NCI-H2171 treated with DMSO at 0.1 percent for 48 hours (cell line): ENCODE measurements at regions not wholly inside any gene's neighbourhood (a gene's known extent, or its start where the extent isn't known, plus 50 kb on each side); places are given as distances from the start of the nearest gene placed in this dataset.

Experiments used
- DNase-seq: peaks from one replicate; lab custom pipeline; 2025; lab: John Stamatoyannopoulos, UW

GRCh38 chr9:129330711-129331492, 152.8 kb upstream of the IER5L start:
- DNase-seq, result no peak

GRCh38 chr9:129328355-129329042, 150.4 kb upstream of the IER5L start:
- no peak for DNase-seq

GRCh38 chr9:129327552-129328328, 149.7 kb upstream of the IER5L start:
- peak; percentile 31 for DNase-seq

DNA sequence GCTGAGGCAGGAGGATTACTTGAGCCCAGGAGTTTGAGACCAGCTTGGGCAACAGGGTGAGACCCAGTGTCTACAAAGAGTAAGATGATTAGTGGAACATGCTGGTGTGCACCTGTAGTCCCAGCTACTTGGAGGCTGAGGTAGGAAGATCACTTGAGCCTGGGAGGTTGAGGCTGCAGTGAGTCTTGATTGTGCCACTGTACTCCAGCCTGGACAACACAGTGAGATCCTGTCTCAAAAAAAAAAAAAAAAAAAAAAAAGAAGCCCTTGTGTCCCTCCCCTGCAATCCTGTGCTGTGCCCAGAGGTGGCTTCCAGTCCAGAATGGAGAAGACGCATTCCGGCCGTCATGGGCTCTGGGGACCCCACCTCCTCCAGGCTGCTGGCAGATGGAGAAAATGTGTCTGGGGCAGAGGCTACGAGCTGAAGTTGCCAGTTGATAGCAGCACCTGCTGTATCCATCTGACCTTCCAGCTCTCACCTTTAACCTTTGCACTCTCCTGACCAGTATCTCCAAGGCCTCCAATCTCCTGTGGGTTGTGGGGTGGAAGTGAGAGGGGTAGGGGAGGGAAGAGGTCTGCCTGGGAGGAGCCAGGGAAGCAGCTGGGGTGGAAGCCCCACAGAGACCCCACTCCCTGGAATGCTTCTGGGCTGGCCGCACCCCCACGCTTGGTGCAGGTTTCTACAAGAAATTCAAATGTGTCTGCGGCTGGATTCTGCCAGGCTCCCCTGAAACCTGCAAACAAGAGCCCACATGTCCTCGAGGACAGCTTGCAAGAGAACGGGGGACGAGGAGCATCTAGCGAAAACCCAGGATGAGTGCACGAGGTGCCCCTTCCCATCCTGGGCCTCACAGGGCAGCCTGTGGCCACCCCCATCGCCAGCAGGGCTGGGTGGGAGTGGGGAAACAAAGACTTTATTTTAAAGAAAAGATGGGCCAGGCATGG, 148.3 kb upstream of the IER5L start:
- no peak for DNase-seq

DNA sequence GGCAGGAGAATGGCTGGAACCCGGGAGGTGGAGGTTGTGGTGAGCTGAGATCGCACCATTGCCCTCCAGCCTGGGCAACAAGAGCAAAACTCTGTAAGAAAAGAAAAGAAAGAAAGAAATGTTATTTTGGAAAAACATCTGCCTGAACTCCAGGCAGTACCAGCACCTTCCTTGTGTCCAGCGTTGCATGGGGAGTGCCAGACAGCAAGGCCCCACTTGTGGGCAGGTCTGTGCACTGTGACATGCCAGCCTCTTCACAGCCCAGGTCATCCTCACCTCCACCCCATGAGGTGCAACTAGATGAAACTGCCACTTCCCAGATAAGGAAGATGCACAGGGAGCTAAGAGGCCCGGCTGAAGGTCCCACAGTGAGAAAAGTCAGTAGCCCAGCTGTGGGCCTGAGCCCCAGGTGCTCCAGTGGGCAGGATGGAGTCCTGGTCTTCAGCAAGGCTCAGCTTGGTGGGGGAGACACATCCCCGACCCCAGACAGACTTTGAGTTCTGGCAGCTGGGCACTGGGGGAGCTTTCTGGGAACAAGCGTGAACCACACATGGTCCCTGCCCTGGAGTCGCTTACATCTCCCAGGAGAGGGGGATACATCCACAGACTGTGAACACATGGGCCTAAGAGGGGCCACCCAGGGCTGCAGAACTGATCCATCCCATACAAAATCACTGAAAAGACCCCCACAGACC, 146.9 kb upstream of the IER5L start:
- no peak for DNase-seq

GRCh38 chr9:129323999-129324553, 146.0 kb upstream of the IER5L start:
- no peak for DNase-seq

DNA sequence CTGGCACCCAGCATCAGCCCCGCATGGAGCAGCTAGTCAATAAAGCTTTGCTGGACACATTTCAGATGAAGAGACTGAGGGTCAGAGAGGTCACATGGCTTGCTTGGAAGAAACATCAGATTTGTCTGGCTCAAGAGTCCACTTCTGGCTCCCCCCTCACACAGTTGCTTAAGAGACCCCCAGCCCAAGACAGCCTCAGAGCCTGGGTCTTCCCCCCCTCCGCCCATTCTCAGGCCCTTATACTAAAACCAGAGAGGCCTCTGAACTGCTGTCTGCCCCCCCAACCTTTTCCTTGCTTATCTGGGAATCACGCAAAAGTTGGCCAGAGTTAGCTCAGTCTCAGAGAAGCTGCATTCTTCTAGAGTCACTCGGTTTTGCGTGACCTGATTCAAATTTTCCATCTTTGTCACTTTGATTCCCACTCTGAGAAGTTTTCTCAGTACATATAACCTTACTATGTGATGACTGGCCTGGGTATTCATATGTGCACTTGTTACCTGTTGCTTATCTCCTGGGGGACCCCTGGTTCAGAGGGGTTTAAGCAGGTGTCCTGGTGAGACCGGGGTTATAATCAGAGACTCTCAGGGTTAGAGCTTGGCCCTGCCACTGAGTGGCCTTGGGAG, 145.4 kb upstream of the IER5L start:
- DNase-seq, result no peak

GRCh38 chr9:129322641-129323375, 144.7 kb upstream of the IER5L start:
- no peak for DNase-seq

DNA sequence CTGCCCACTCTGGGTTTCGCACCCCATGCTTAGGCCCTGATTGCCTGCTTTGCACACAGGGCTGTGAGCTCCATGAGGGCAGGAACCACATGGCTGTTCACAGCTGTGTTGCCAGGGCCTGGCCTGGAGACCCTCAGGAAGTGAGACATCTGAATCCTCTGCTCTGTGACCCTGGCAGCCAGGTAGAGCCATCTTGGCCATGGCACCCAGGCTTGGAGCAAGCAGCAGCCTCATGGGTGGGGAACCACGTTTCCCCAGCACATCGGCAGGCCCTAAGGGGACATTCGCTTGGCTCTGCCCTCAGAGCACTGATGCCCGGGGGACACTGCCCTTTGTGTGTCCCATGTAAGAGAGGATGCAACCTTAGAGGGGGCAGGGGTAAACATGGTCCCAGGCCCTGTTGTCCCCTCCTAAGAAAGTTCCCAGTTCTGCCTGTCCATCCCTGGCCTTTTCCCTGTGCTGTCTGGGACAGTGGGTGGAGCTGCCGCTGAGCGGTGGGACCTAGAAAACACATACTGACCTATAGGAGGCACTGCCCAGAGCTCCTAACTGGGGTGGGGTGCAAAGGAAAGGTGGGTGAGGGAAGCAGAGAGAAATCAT, 144.1 kb upstream of the IER5L start:
- no peak for DNase-seq

DNA sequence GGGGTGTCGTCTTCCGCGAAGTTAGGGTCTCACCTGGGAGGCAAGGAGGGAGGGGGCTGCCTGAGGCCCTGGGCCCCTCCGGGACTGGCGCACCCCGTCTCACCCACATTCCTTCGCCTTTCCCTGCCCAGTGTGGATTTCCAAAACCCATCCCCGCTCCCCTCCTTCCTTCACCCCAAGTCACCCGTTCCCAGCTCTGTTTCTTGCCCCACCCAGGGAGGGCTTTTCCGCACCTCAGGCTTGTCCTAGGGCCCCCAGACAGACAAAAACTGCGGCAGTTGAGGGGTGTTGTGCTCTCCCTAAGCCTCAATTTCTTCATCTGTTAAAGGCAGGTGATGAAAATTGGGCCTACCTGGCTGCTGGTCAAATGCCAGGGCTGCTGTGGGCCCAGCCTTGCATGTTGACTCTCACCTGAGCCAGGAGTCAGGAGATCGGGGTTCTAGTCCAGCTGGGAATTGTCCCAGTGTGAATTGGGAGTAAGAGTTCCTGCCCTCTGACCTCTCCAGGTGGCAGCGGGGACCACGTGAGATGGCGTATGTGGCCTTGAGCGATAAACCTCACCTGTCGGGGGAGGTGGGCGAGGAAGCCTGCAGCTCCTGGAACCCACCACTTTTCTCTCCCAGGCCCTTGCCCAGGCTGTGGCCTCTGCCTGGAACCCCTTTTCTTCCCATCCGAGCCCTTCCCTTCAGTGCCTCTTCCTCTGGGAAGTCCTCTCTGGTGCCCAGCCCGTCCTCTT, 143.4 kb upstream of the IER5L start:
- DNase-seq, result no peak

DNA sequence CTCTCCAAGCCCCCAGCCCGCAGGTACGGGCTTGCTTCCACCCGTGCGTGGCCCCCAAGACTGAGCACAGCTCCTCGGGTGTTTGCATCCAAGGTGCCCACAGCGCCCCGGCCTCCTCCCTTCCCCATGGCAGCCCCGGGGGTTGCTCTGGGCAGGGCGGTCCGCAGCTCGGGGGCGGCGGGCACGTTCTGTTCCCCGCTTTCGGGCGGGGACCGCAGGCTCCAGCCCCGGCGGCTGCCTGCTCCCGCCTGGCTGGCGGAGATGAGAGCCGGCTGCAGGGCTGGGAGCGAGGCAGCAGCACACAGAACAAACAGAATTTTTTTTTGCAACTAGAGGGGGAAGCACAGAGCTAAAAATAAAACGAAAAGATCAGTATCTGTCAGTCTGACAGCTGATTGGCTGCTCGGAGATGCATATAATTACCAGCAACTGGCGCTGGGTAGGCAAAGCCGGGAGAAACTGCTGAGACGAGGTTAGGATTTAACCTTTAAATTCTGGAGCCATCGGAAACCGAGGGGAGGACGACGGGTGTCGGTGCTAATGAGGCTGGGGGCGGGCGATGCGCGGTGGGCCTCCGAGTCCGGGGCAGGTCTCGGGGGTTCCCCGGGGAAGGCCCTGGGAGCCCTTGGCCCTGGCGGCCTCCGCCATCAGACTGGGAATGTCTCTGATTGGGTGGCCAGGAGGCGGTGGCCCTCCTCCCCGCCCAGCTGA, 142.7 kb upstream of the IER5L start:
- DNase-seq, result peak; percentile 99

GRCh38 chr9:129319938-129320481, 141.9 kb upstream of the IER5L start:
- DNase-seq, result no peak

DNA sequence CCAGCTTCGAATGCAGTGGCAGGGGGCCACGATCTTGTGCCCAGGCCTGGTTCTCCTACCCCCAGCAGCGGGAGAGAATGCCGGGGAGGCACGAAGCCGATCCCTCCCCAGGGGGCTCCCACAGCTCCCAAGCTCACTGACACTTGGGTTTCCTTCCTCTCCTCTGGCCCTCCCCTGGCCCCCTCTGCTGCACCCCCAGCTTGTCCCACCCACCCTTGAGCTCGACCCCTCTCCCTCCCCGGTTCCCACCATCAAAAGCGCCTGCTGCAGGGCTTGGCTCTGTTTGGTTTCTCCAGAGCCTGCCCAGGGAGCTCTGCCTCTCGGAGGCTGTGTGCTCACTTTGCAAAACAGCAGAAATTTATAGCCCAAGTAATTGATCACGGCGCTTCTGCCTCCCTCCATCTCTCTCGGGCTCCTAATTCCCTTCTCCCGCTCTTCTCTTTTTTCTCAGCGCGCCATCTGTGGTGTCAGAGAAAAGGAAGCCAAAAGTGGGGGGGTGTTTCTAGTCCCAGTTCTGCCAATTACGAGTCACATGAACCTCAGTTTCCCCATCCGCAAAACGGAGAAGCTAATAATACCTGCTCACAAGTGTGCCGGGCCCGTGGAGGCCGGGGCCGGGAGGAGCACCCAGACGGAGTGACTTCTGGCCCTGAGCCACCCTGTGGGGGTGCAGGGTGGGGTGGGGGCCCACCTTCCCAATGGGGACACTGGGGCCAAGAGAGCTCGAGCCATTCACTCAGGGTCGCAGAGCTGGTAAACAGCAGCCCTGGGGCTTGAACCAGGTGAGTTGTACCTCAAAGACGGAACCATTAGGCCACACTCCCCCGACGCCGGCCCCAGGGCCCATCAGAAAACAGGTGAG, 141.2 kb upstream of the IER5L start:
- peak; percentile 20 for DNase-seq

- DNase-seq, result no peak
Observed at GRCh38 chr9:129318121-129319075, 140.3 kb upstream of the IER5L start.
